Neutrophil (primary cell): ENCODE measurements at regions not wholly inside any gene's neighbourhood (a gene's known extent, or its start where the extent isn't known, plus 50 kb on each side); places are given as distances from the start of the nearest gene placed in this dataset.

Experiments used
- H3K27ac ChIP-seq: fragments of 200-600 bp; sonication (generic); 2 replicates; pipeline ENCODE4 v1.5.1; 2016; ENCODE audit warnings: mild to moderate bottlenecking, moderate library complexity
- H3K27me3 ChIP-seq: fragments of 200-600 bp; sonication (generic); 2 replicates; pipeline ENCODE4 v1.6.0; 2016; ENCODE audit warnings: mild to moderate bottlenecking
- H3K36me3 ChIP-seq: fragments of 200-600 bp; sonication (generic); 2 replicates; pipeline ENCODE4 v1.5.1; 2017
- H3K4me1 ChIP-seq, 2 experiments: fragments of 200-600 bp in 1 of 2; sonication (generic) in 1 of 2; 1 replicate in 1 of 2; 2 replicates in 1 of 2; pipeline versions ENCODE4 v1.5.1 to v1.6.1; 2013 to 2016; ENCODE audit warnings: low read depth in 1 of 2, low read length in 1 of 2, mild to moderate bottlenecking in 1 of 2, moderate library complexity in 1 of 2; ENCODE audit not compliant: control insufficient read depth in 1 of 2, insufficient read depth in 1 of 2
- H3K4me3 ChIP-seq, 2 experiments: fragments of 200-600 bp in 1 of 2; sonication (generic) in 1 of 2; 1 replicate in 1 of 2; 2 replicates in 1 of 2; pipeline ENCODE4 v1.5.1; 2013 to 2016; ENCODE audit warnings: low read depth in 1 of 2, low read length in 1 of 2, mild to moderate bottlenecking in 1 of 2, moderate library complexity in 1 of 2
- H3K9me3 ChIP-seq: fragments of 200-600 bp; sonication (generic); 2 replicates; pipeline ENCODE4 v1.5.1; 2016
- CTCF ChIP-seq: fragments of 200-600 bp; sonication (generic); IDR thresholded peaks from 2 replicates; pipeline ENCODE4 v1.5.1; 2016; ENCODE audit warnings: antibody characterized with exemption

GRCh38 chr5:58260243-58260642 lies 199.6 kb downstream of the PLK2 start:
- H3K4me3 ChIP-seq: no peak overlapping the region
- H3K4me1 ChIP-seq: no peaks in the 10 kb centered on the region
- no peaks in the 10 kb centered on the region for H3K27me3 ChIP-seq
- TF ChIP-seq CTCF: no peak
- no peaks in the 10 kb centered on the region for H3K9me3 ChIP-seq
- H3K36me3 ChIP-seq: no peaks in the 10 kb centered on the region
- H3K27ac ChIP-seq: no peak overlapping the region

- Histone ChIP-seq H3K9me3 (no peaks in the 10 kb centered on the region), H3K4me3 (no peak overlapping the region), H3K36me3 (no peaks in the 10 kb centered on the region), H3K27me3 (no peaks in the 10 kb centered on the region), H3K4me1 (no peaks in the 10 kb centered on the region), H3K27ac (no peak overlapping the region)
- TF ChIP-seq CTCF: no peak
Observed at GRCh38 chr5:58259685-58260152, 200.2 kb downstream of the PLK2 start.

GRCh38 chr5:58258984-58259684 lies 200.8 kb downstream of the PLK2 start:
- Histone ChIP-seq H3K27ac (no peak overlapping the region), H3K36me3 (no peaks in the 10 kb centered on the region), H3K4me1 (no peaks in the 10 kb centered on the region), H3K27me3 (no peaks in the 10 kb centered on the region), H3K4me3 (no peak overlapping the region), H3K9me3 (no peaks in the 10 kb centered on the region)
- TF ChIP-seq CTCF: no peak

- H3K27ac ChIP-seq: no peak overlapping the region
- no peak overlapping the region for H3K4me3 ChIP-seq
- no peak for TF ChIP-seq CTCF
- no peaks in the 10 kb centered on the region for H3K9me3 ChIP-seq
- no peaks in the 10 kb centered on the region for H3K36me3 ChIP-seq
- no peaks in the 10 kb centered on the region for H3K27me3 ChIP-seq
- H3K4me1 ChIP-seq: no peaks in the 10 kb centered on the region
Observed at GRCh38 chr5:58255970-58256369, 203.9 kb downstream of the PLK2 start.

- Histone ChIP-seq H3K4me1 (no peaks in the 10 kb centered on the region), H3K27ac (no peak overlapping the region), H3K27me3 (no peaks in the 10 kb centered on the region), H3K36me3 (no peaks in the 10 kb centered on the region), H3K9me3 (no peaks in the 10 kb centered on the region), H3K4me3 (no peak overlapping the region)
- no peak for TF ChIP-seq CTCF
Observed at GRCh38 chr5:58255386-58255785, 204.5 kb downstream of the PLK2 start.
